Stimulated activated CD4-positive, alpha-beta T cell treated with anti-CD3 and anti-CD28 coated beads, TNF-alpha, amount 100 ng/mL, for 24 hours (primary cell): ENCODE measurements at regions not wholly inside any gene's neighbourhood (a gene's known extent, or its start where the extent isn't known, plus 50 kb on each side); places are given as distances from the start of the nearest gene placed in this dataset.

Experiments used
- DNase-seq, 3 experiments: peaks; one replicate each; pipeline ENCODE4 v3.0.0-alpha.2; 2020; ENCODE audit warnings: low read depth in 3 of 3

DNA sequence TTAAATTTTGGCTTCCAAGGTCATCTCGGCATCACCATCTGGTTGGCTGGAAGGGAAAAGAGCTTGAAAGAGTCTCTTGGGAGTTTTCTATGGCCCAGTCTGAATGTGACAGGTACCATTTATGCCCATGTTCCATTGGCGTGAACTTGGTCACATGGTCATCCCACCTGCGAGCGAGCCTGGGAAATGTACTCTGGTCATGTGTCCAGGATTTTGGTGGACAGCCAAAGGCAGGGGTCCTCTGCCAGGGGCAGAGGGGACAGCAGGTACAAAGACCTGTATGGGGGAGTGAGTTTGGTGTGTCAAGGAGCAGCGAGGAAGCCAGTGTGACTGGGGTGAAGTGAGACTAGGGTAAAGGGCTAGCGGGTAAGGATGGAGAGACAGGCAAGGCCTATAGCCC, 112.6 kb downstream of the CDC5L start:
- no peak for DNase-seq

- no peak for DNase-seq
These were observed 116.0 kb downstream of the CDC5L start for GRCh38 chr6:44503471-44503870.

DNA sequence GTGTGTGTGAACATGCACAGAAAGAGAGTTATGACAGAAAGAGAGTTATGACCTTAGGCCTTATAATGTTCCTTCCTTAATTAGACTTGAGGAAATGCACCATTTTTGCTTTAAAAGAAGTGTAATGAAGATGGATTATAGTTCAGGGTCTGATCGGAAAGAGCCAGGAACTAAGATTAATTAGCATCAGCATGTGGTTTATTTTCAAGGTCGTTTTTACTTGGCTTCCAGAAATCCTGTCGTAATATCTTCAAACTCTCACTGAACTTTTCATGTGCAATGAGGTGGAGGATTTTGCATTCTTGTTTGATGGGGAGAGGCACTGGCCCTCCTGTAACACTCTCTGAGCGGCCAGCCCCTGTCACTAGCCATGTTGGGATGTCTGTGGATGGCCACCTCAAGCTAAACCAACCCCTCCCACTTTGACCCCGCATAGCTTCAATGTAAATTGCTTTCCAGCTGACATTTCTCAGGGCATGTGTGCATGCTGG, 116.8 kb downstream of the CDC5L start:
- no peak for DNase-seq

DNA sequence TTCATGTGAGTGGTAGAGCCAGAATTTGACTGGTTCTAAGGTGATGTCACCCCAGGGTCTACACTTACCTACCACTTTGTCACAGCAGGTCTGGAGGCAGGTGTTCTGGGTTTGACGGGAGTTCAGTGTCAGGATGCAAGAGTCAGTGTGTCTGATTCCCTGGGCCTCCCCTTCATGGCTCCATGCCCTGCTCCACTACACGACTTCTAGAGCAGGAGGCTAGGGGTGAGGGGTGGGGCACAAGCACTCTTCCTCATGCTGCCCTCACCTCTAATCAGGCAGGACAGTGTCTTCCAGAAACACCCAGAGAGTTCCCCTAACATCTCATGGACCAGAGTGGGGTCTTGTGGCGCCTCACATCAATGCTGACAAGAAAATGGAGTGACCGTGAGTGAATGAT, 118.2 kb downstream of the CDC5L start:
- no peak for DNase-seq

DNA sequence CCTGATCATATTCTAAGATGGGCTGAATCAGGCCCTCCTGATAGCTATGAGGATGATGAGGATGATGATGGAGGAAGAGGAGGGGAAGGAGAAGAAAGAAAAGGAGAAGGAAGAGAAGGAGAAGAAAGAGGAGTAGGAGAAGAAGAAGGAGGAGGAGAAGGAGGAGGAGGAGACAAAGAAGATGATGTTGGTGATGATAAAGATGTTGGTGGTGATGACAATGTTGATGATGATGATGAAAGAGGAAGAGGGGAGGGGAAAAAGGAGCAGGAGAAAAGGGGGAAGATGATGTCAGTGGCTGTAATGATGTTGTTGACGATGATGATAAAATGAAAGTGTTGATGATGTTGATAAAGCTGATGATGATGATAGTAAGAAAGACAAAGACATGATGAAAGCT, 119.5 kb downstream of the CDC5L start:
- DNase-seq, result no peak

DNA sequence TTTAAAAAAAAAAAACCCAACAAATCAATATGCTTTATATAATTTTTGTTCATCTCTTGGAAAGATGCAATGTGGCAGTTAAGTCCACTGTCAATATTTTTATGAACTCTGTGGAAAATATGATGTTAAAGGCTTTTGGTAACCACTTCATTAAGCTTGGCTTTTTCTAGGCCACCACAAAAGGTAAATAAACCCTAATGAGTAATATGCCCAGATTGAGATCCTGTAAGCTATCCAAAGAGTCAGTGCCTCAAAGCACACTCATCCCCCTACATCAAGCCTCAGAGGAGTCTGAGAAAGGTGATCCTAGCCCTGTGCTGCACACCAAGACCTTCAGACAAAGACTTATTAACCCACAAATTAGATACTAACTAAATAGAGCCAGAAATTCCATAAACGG, 121.1 kb downstream of the CDC5L start:
- DNase-seq, result no peak

DNA sequence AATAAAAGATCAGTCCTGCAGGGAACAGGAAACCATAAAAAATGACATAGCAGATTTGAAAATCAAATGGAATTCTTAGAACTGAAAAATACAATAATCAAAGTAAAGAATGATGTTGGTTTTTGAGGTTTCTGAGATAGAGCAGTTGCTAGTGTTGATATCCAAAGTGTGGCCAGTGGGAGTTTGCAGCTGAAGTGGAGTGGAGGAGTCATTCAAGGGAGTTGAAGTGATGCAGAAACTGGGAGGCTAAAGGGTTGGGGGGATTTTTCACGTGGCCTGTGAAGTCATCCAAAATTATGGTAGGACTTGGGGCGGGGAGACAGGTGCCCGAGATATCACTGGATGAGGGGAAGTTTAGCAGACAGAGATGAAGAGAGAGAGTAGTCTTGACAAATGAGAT, 123.6 kb downstream of the CDC5L start:
- DNase-seq, result no peak

GRCh38 chr6:44512868-44513741, 125.6 kb downstream of the CDC5L start:
- no peak for DNase-seq

GRCh38 chr6:44514085-44514484, 126.6 kb downstream of the CDC5L start:
- DNase-seq, result no peak

DNA sequence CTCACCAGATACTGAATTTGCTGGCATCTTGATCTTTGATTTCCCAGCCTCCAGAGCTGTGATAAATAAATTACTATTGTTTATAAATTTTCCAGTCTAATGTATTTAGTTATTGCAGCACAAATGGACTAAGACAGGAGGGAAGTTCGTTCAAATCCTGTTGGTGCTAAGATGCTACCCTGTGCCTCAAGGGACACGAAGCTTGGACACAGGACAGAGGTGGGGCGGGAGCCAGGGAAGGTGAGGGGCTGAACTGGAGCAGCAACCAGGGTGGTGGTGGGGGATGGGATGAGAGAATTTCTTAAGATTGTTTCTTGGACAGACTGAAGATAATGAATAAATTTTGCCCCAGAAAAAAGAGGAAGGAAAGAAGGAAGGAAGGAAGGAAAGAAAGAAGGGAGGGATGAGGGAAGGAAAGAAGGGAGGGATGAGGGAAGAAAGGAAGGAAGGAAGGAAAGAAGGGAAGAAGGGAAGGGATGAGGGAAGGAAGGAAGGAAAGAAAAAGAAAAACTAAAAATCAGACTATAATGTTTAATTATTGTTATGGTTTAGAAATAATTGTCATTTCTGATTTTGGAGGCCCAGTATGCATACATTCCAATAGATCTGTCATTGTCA, 127.2 kb downstream of the CDC5L start:
- DNase-seq, result no peak

- no peak for DNase-seq
These were observed 135.4 kb downstream of the CDC5L start for GRCh38 chr6:44522871-44523270.

- no peak for DNase-seq
These were observed 137.1 kb downstream of the CDC5L start for GRCh38 chr6:44524476-44525227.

GRCh38 chr6:44525761-44526351, 138.3 kb downstream of the CDC5L start:
- no peak for DNase-seq

GRCh38 chr6:44527181-44527580, 139.7 kb downstream of the CDC5L start:
- peak in 1 of 3 experiments; percentile 7 for DNase-seq

DNA sequence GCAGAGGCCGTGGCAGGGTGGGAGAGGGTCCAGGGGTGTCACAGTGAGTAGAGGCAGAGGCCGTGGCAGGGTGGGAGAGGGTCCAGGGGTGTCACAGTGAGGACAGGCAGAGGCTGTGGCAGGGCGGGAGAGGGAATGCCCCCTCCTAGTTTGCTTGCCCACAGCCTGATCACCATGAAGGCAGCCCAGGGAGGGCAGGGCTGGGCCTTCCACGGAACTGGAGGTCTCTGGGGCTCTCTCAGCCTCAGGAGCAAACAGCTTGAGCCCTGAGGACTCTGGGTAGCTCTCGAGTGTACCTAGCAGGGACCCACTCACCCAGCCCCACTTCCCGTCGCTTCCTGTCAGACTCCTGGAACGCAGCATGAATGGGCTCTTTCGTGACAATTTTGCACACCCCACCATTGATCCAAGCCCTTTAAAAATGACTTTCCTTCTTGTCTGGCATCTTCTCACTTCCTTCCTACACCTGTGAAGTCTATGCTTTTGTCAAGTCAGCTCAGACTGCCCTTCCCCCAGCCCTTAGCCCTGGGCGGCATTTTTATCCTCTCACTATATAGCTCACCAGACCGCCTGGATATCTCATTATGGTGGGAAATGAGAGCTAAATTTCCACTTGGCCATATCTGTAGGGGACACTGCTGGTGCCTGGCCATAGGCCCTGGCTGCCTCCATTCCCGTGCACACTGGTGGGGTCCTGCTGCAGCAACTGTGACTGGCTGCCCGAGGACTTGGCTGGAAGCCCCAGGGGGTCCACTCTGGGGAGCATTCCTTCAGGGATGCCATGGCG, 140.3 kb downstream of the CDC5L start:
- no peak for DNase-seq

DNA sequence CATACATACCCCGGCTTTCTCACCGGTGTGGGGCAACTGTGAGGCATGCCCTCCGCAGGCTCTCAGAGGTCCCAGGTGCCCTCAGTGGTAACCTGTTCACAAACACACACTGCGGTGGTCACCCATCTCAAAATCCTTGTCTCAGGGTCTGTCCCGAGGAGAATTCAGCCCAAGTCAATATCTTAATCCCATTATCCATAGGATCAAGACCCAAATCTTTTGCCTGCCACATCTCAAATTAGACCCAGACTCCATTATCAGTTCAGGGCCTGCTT, 140.8 kb downstream of the CDC5L start:
- no peak for DNase-seq

DNA sequence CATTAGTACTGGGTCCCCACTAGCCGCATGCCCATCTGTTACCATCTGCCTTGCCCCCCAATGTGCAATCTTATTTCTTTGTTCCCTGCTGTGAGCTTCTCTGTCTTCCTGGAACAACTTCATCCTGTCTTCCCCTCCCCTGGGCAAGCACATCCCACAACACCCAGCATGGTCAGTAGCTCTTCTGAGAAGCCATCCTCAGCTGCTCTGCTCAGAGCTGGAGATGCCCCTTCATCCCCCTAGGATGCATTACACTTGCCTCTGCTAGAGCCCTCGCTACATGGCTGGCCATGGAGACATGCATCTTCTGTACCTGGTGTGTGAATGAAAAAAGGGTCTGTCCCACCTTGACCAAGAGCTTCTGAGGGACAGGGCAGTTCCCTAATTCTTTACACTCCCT, 141.2 kb downstream of the CDC5L start:
- DNase-seq, result no peak

GRCh38 chr6:44529146-44529905, 141.8 kb downstream of the CDC5L start:
- no peak for DNase-seq

GRCh38 chr6:44530209-44530909, 142.9 kb downstream of the CDC5L start:
- no peak for DNase-seq

- no peak for DNase-seq
These were observed 143.4 kb downstream of the CDC5L start for GRCh38 chr6:44530910-44531234.
